ENCODE measurements at regions not wholly inside any gene's neighbourhood (a gene's known extent, or its start where the extent isn't known, plus 50 kb on each side); places are given as distances from the start of the nearest gene placed in this dataset.

- Histone ChIP-seq H3K27ac (no peak overlapping the region), H3K36me3 (no peaks in the 10 kb centered on the region), H3K4me1 (ENCODE audit: control insufficient read depth in 1 of 2, low read depth in 2 of 2) (no peaks in the 10 kb centered on the region), H3K4me3 (no peak overlapping the region), H3K27me3 (replicated peaks; ENCODE audit: insufficient read depth) (no peaks in the 10 kb centered on the region), H3K9me3 (no peaks in the 10 kb centered on the region)
- TF ChIP-seq, protein P1, sequence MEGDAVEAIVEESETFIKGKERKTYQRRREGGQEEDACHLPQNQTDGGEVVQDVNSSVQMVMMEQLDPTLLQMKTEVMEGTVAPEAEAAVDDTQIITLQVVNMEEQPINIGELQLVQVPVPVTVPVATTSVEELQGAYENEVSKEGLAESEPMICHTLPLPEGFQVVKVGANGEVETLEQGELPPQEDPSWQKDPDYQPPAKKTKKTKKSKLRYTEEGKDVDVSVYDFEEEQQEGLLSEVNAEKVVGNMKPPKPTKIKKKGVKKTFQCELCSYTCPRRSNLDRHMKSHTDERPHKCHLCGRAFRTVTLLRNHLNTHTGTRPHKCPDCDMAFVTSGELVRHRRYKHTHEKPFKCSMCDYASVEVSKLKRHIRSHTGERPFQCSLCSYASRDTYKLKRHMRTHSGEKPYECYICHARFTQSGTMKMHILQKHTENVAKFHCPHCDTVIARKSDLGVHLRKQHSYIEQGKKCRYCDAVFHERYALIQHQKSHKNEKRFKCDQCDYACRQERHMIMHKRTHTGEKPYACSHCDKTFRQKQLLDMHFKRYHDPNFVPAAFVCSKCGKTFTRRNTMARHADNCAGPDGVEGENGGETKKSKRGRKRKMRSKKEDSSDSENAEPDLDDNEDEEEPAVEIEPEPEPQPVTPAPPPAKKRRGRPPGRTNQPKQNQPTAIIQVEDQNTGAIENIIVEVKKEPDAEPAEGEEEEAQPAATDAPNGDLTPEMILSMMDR (IDR thresholded peaks at IDR 0.05): no peak
- no peak for ATAC-seq (ENCODE audit: insufficient number of reproducible peaks, low FRiP score, low read depth)
- no peak for DNase-seq (ENCODE audit: low spot score)
These were observed 125.2 kb downstream of the RTP5 start for GRCh38 chr2:241994556-241995213.

DNA sequence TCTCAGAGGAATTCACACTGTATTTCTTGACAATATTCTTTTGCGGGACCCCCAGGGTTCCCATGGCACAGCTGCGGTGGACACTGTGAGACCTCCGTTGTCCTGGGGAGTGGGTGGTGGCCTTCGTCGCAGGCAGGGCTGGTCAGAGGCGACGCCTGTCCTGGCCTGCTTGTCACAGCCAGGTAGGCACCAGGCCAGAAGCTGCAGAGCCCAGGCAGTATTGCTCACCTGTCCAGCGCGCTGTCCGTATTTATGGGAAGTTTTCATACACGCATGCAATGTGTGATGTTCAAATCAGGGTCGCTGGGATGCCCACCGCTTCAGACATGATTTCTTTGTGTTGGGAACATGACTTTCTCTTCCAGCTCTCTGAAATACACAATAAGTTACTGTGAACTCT lies 126.6 kb downstream of the RTP5 start:
- TF ChIP-seq, protein P1 (IDR thresholded peaks at IDR 0.05): no peak
- Histone ChIP-seq H3K4me1 (ENCODE audit: control insufficient read depth in 1 of 2, low read depth in 2 of 2) (no peaks in the 10 kb centered on the region), H3K9me3 (no peaks in the 10 kb centered on the region)

GRCh38 chr2:241997017-241997416 lies 127.5 kb downstream of the RTP5 start:
- no peaks in the 10 kb centered on the region for H3K9me3 ChIP-seq
- H3K4me1 ChIP-seq (ENCODE audit: control insufficient read depth in 1 of 2, low read depth in 2 of 2): no peaks in the 10 kb centered on the region
- H3K36me3 ChIP-seq: no peaks in the 10 kb centered on the region
- ATAC-seq (ENCODE audit: insufficient number of reproducible peaks, low FRiP score, low read depth): no peak
- no peak overlapping the region for H3K4me3 ChIP-seq
- no peak overlapping the region for H3K27ac ChIP-seq
- H3K27me3 ChIP-seq (replicated peaks; ENCODE audit: insufficient read depth): no peaks in the 10 kb centered on the region
- DNase-seq (ENCODE audit: low spot score): no peak
- TF ChIP-seq, protein P1 (IDR thresholded peaks at IDR 0.05): no peak

More for the DNA sequence above, 126.6 kb downstream of the RTP5 start:
- Histone ChIP-seq H3K27me3 (replicated peaks; ENCODE audit: insufficient read depth) (no peaks in the 10 kb centered on the region), H3K36me3 (no peaks in the 10 kb centered on the region), H3K27ac (no peak overlapping the region), H3K4me3 (no peak overlapping the region)
- no peak for DNase-seq (ENCODE audit: low spot score)
- no peak for ATAC-seq (ENCODE audit: insufficient number of reproducible peaks, low FRiP score, low read depth)

GRCh38 chr2:241999184-241999583 lies 129.7 kb downstream of the RTP5 start:
- no peaks in the 10 kb centered on the region for H3K36me3 ChIP-seq
- no peaks in the 10 kb centered on the region for H3K9me3 ChIP-seq
- H3K27ac ChIP-seq: no peak overlapping the region
- TF ChIP-seq, protein P1 (IDR thresholded peaks at IDR 0.05): no peak
- H3K4me3 ChIP-seq: no peak overlapping the region
- no peaks in the 10 kb centered on the region for H3K27me3 ChIP-seq (replicated peaks; ENCODE audit: insufficient read depth)
- no peaks in the 10 kb centered on the region for H3K4me1 ChIP-seq (ENCODE audit: control insufficient read depth in 1 of 2, low read depth in 2 of 2)
- ATAC-seq (ENCODE audit: insufficient number of reproducible peaks, low FRiP score, low read depth) (no peak), DNase-seq (ENCODE audit: low spot score) (no peak)

GRCh38 chr2:242001853-242002252 lies 132.3 kb downstream of the RTP5 start:
- Histone ChIP-seq H3K4me1 (ENCODE audit: control insufficient read depth in 1 of 2, low read depth in 2 of 2) (no peaks in the 10 kb centered on the region), H3K4me3 (no peak overlapping the region), H3K9me3 (no peaks in the 10 kb centered on the region), H3K27me3 (replicated peaks; ENCODE audit: insufficient read depth) (no peaks in the 10 kb centered on the region), H3K36me3 (no peaks in the 10 kb centered on the region), H3K27ac (no peak overlapping the region)
- DNase-seq (ENCODE audit: low spot score): no peak
- no peak for ATAC-seq (ENCODE audit: insufficient number of reproducible peaks, low FRiP score, low read depth)
- TF ChIP-seq, protein P1 (IDR thresholded peaks at IDR 0.05): no peak
